PC-3 (cell line): ENCODE measurements at regions not wholly inside any gene's neighbourhood (a gene's known extent, or its start where the extent isn't known, plus 50 kb on each side); places are given as distances from the start of the nearest gene placed in this dataset.

Experiments used
- ATAC-seq: fragments of 200-7000 bp; cut with Tn5 transposase; 2 replicates; pipeline ENCODE4 v1.9.1; 2020; ENCODE audit warnings: mild to moderate bottlenecking, moderate library complexity
- BruUV-seq: library from RNA; stranded (reverse); fragments of 400-500 nt; replicated peaks from 2 replicates; lab custom pipeline; 2021; lab: Mats Ljungman, UMichigan
- CTCF ChIA-PET: fragments of 300-600 bp; sonication (Branson Sonifier 250); formaldehyde crosslinking; loops from one replicate; lab custom pipeline; 2022; ENCODE audit warnings: antibody characterized with exemption; lab: Charles Lee
- POLR2A ChIA-PET: fragments of 300-600 bp; sonication (Branson Sonifier 250); formaldehyde crosslinking; loops from one replicate; lab custom pipeline; 2022; ENCODE audit warnings: antibody characterized with exemption; ENCODE audit not compliant: unreplicated experiment; lab: Charles Lee
- DNase-seq: peaks from one replicate; pipeline ENCODE4 v3.0.0-alpha.2; 2015
- H2AFZ ChIP-seq: fragments of 300-600 bp; sonication (generic); 2 replicates; pipeline ENCODE4 v1.6.0; 2016; ENCODE audit warnings: antibody characterized with exemption, low read length
- H3F3A ChIP-seq: fragments of 300-600 bp; sonication (generic); one replicate; pipeline ENCODE4 v1.6.0; 2017; ENCODE audit warnings: antibody characterized with exemption, low read length, control low read depth, mild to moderate bottlenecking; ENCODE audit not compliant: unreplicated experiment
- H3K27ac ChIP-seq: fragments of 300-600 bp; sonication (generic); 2 replicates; pipeline ENCODE4 v1.5.1; 2016; ENCODE audit warnings: mild to moderate bottlenecking, low read length
- H3K27me3 ChIP-seq: fragments of 300-600 bp; sonication (generic); 2 replicates; pipeline ENCODE4 v1.6.1; 2016; ENCODE audit warnings: low read length, mixed read lengths
- H3K36me3 ChIP-seq: fragments of 300-600 bp; sonication (generic); 2 replicates; pipeline ENCODE4 v1.6.1; 2016; ENCODE audit warnings: low read depth, mixed run types, low read length, mixed read lengths
- H3K4me1 ChIP-seq: fragments of 300-600 bp; sonication (generic); 2 replicates; pipeline ENCODE4 v1.5.1; 2016; ENCODE audit warnings: low read length; ENCODE audit not compliant: insufficient read depth
- H3K4me2 ChIP-seq: fragments of 300-600 bp; sonication (generic); 2 replicates; pipeline ENCODE4 v1.6.0; 2016; ENCODE audit warnings: low read length
- H3K4me3 ChIP-seq: fragments of 300-600 bp; sonication (generic); 2 replicates; pipeline ENCODE4 v1.5.1; 2016; ENCODE audit warnings: mild to moderate bottlenecking, low read length, mixed read lengths
- H3K79me2 ChIP-seq: fragments of 300-600 bp; sonication (generic); 2 replicates; pipeline ENCODE4 v1.6.1; 2017; ENCODE audit warnings: low read length, mixed read lengths
- H3K9ac ChIP-seq: fragments of 300-600 bp; sonication (generic); 2 replicates; pipeline ENCODE4 v1.6.0; 2016; ENCODE audit warnings: mild to moderate bottlenecking, low read length
- H3K9me2 ChIP-seq: fragments of 300-600 bp; sonication (generic); replicated peaks from 2 replicates; pipeline ENCODE4 v1.6.1; 2016; ENCODE audit warnings: mixed run types, low read length, mixed read lengths
- H3K9me3 ChIP-seq: fragments of 300-600 bp; sonication (generic); 2 replicates; pipeline ENCODE4 v1.6.1; 2016; ENCODE audit warnings: low read length, mixed read lengths
- H4K20me1 ChIP-seq: fragments of 300-600 bp; sonication (generic); 2 replicates; pipeline ENCODE4 v1.6.1; 2016; ENCODE audit warnings: low read length, mixed read lengths
- CTCF ChIP-seq: fragments of 300-600 bp; sonication (generic); conservative IDR thresholded peaks from 2 replicates; pipeline ENCODE4 v1.5.1; 2017; ENCODE audit warnings: antibody characterized with exemption, low read depth, mild to moderate bottlenecking, low read length
- EZH2 ChIP-seq: fragments of 300-600 bp; sonication (generic); IDR thresholded peaks from one replicate; pipeline ENCODE4 v1.6.1; 2017; ENCODE audit warnings: antibody characterized with exemption, mild to moderate bottlenecking, low read length; ENCODE audit not compliant: unreplicated experiment
- EZH2phosphoT487 ChIP-seq: fragments of 300-600 bp; sonication (generic); IDR thresholded peaks from 2 replicates; pipeline ENCODE4 v1.6.1; 2018; ENCODE audit warnings: mild to moderate bottlenecking, antibody characterized with exemption, low read length, borderline replicate concordance
- intact Hi-C: fragments of 100-400 bp; cut with micrococcal nuclease; formaldehyde crosslinking; loops from 2 replicates; pipeline ENCODE4 v1.9.0; 2023

- DNase-seq = no peak
- POLR2A ChIA-PET = no interaction called here
- Histone ChIP-seq H3K4me1 (peaks cover 35% of the 10 kb centered on the region), H3K4me3 (no peak overlapping the region), H3K9ac (no peak overlapping the region), H3K9me2 (no peaks in the 10 kb centered on the region), H3K27ac (no peak overlapping the region), H3K36me3 (no peaks in the 10 kb centered on the region), H3K79me2 (no peaks in the 10 kb centered on the region), H3F3A (no peaks in the 10 kb centered on the region), H2AFZ (no peak overlapping the region), H3K27me3 (no peaks in the 10 kb centered on the region), H3K4me2 (no peak overlapping the region), H4K20me1 (no peaks in the 10 kb centered on the region), H3K9me3 (no peaks in the 10 kb centered on the region)
- intact Hi-C loops = no loop called here
- no TSS peak for BruUV-seq
- ATAC-seq = no peak
- TF ChIP-seq CTCF = no peak
- no peak for TF ChIP-seq EZH2phosphoT487
- TF ChIP-seq EZH2 = no peak
- CTCF ChIA-PET = no interaction called here
These were observed 140.4 kb upstream of the RPS23 start for GRCh38 chr5:82418608-82418950.

GRCh38 chr5:82417776-82418607 is 139.8 kb upstream of the RPS23 start:
- Histone ChIP-seq H3K9me3 (no peaks in the 10 kb centered on the region), H3K4me1 (peaks cover 39% of the 10 kb centered on the region), H3K9ac (no peak overlapping the region), H3K79me2 (no peaks in the 10 kb centered on the region), H3K4me2 (no peak overlapping the region), H3K27ac (no peak overlapping the region), H3K27me3 (no peaks in the 10 kb centered on the region), H3K36me3 (no peaks in the 10 kb centered on the region), H4K20me1 (no peaks in the 10 kb centered on the region), H3K4me3 (no peak overlapping the region), H2AFZ (no peak overlapping the region), H3K9me2 (no peaks in the 10 kb centered on the region), H3F3A (no peaks in the 10 kb centered on the region)
- CTCF ChIA-PET = no interaction called here
- TF ChIP-seq CTCF (no peak), EZH2phosphoT487 (no peak), EZH2 (no peak)
- DNase-seq (no peak), ATAC-seq (no peak)
- intact Hi-C loops = no loop called here
- BruUV-seq = no TSS peak
- POLR2A ChIA-PET = no interaction called here

- Histone ChIP-seq H3K9me2 (no peaks in the 10 kb centered on the region), H2AFZ (no peak overlapping the region), H3K4me3 (no peak overlapping the region), H3K4me2 (no peak overlapping the region), H3K27ac (no peak overlapping the region), H3F3A (no peaks in the 10 kb centered on the region), H3K79me2 (no peaks in the 10 kb centered on the region), H3K9ac (no peak overlapping the region), H3K36me3 (no peaks in the 10 kb centered on the region), H3K27me3 (no peaks in the 10 kb centered on the region), H3K4me1 (peaks cover 34% of the 10 kb centered on the region), H4K20me1 (no peaks in the 10 kb centered on the region), H3K9me3 (no peaks in the 10 kb centered on the region)
- DNase-seq (no peak), ATAC-seq (no peak)
- intact Hi-C loops = no loop called here
- TF ChIP-seq CTCF (no peak), EZH2 (no peak)
- POLR2A ChIA-PET = no interaction called here
- CTCF ChIA-PET = no interaction called here
- BruUV-seq = no TSS peak
These were observed 138.4 kb upstream of the RPS23 start for GRCh38 chr5:82416512-82416911.
